ENCODE measurements at regions not wholly inside any gene's neighbourhood (a gene's known extent, or its start where the extent isn't known, plus 50 kb on each side); places are given as distances from the start of the nearest gene placed in this dataset.

DNA sequence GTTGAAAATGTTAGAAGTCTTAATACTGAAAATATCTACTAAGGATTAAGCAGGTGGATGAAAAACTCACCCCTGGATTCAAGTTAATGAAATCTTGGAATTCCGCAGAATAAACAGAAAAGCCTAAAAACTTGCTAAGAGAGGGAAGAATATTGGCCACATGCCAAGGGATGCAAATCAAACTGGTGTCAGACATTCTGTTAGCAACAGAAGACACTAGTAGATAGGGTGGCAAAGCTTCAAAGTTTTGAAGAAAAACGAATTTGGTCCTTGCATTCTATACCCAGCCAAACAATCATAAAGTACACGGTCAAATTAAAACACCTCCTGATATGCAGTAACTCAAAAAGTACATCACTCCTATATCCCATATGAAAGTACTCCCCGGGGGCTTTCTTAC, 77.1 kb upstream of the ADTRP start:
- peaks cover 0 to 1% (median 0%) of the 10 kb centered on the region in 3 donors for H3K4me1 Mint-ChIP-seq
- no peak overlapping the region for H3K27ac Mint-ChIP-seq
- no peaks in the 10 kb centered on the region for H3K9me3 ChIP-seq
- peaks cover 0 to 3% of the 10 kb centered on the region in 2 donors for H3K27me3 Mint-ChIP-seq
- ChIA-PET CTCF (no interaction called here), POLR2A (no interaction called here)
- no peak overlapping the region for H3K4me3 ChIP-seq (ENCODE audit: control insufficient read depth in 1 of 2, extremely low read depth in 1 of 2, low read length in 1 of 2)
- H3K27ac ChIP-seq (ENCODE audit: low read length), result no peak overlapping the region
- no peaks in the 10 kb centered on the region for H3K36me3 Mint-ChIP-seq
- no peaks in the 10 kb centered on the region for H3K4me1 ChIP-seq (ENCODE audit: control insufficient read depth in 1 of 2, extremely low read depth in 1 of 2, insufficient read depth in 2 of 2, low read length in 2 of 2)
- H3K27me3 ChIP-seq (replicated peaks in 1 of 2; ENCODE audit: control insufficient read depth in 2 of 2, extremely low read depth in 1 of 2, insufficient read depth in 2 of 2, low read length in 1 of 2), result no peaks in the 10 kb centered on the region
- ATAC-seq (replicated peaks in 1 of 4) (no peak), DNase-seq (no peak)
- H3K36me3 ChIP-seq (ENCODE audit: control insufficient read depth in 2 of 2, extremely low read depth in 1 of 2, insufficient read depth in 1 of 2, low read length in 1 of 2), result no peaks in the 10 kb centered on the region
- 73% methylated on average over 2 of the region's 4 CpGs for WGBS (ENCODE audit: insufficient coverage)
- no peaks in the 10 kb centered on the region for H3K9me3 Mint-ChIP-seq
- no peak overlapping the region for H3K4me3 Mint-ChIP-seq

DNA sequence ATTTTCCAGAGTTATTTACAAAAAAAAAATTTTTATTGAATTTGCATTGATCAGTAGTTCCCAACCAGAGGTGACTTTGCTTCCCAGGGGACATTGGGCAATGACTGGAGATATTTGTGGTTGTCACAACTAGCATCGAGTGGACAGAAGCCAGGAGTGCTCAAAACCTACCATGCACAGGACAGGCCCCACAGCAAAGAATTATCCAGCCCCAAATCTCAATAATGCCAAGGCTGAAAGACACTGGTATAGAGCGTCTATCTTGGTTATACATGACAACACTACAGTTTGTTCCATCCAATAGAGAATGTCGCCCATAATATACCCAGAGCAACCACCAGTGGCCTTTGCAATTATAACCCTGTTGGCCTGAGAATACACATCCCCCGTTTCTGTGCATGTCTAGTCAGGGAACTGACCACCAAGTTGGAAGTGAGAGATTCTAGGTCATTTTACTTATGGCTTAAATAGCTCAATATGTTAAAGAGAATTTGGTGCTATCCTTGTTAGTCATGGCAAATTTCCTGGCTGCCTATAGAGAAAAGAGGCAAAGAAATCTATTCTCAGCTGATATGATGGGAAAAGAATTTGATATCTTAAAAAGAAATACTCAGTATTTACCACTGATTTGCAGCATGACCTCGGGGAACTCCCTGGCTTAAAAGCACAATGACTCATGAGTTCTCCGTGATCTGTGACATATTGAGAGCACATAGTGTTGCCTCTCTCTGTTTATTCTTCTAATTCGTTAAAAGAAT, 76.0 kb upstream of the ADTRP start:
- no peak overlapping the region for H3K27ac ChIP-seq (ENCODE audit: low read length)
- no peak overlapping the region for H3K4me3 Mint-ChIP-seq

DNA sequence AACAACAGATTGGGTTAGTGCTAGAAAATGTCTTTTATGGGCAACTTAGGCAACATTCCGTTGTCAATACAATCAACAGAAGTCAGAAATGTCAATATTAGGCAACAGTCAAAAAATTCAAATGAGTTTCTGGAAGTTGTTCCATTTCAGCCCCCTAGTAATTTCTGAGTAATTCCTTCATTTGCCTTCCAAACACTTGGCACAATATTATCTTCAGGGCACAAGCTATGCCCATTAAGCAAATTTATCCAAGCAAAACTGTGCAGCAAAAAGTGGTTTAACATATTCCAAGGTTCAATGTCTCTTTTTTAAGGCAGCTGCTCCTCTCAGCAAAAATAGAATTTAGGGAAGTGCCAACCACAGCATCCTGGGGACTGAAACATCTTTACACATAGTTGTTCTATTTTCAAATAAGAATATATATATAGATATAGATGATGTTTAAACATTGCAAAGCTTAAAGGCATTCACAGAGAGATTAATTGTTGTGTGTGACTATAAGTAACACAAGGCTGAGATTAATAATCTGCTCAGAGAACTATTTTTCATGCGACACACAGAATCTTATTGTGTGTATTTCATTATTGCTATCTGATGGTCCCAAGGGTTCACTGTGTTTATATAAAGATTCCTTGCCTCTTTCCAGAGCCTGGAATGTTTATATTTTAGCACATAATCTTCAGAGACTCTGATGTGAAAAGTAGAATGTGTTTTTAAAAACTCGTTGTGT, 75.2 kb upstream of the ADTRP start:
- POLR2A ChIA-PET, result interaction anchor here (0.5 to 0.6 kb wide), 2 partner anchors 83 to 174 kb away, joined by 3 read pairs; no protein-coding TSS in a partner anchor
- no peaks in the 10 kb centered on the region for H3K9me3 Mint-ChIP-seq
- WGBS (ENCODE audit: insufficient coverage), result 70% methylated on average over 2 of the region's 3 CpGs

More for the DNA sequence above, 76.0 kb upstream of the ADTRP start:
- H3K4me1 ChIP-seq (ENCODE audit: control insufficient read depth in 1 of 2, extremely low read depth in 1 of 2, insufficient read depth in 2 of 2, low read length in 2 of 2), result no peaks in the 10 kb centered on the region
- CTCF ChIA-PET, result no interaction called here
- DNase-seq (no peak), ATAC-seq (replicated peaks in 1 of 4) (no peak)
- Mint-ChIP-seq H3K9me3 (no peaks in the 10 kb centered on the region), H3K27ac (no peak overlapping the region), H3K27me3 (peaks cover 0 to 3% of the 10 kb centered on the region in 2 donors), H3K36me3 (no peaks in the 10 kb centered on the region), H3K4me1 (peaks cover 0 to 1% (median 0%) of the 10 kb centered on the region in 3 donors)
- H3K27me3 ChIP-seq (replicated peaks in 1 of 2; ENCODE audit: control insufficient read depth in 2 of 2, extremely low read depth in 1 of 2, insufficient read depth in 2 of 2, low read length in 1 of 2), result no peaks in the 10 kb centered on the region
- POLR2A ChIA-PET, result interaction anchor here in 1 of 2 donors (0.5 kb wide), 1 partner anchor 174 kb away, joined by 3 read pairs; no protein-coding TSS in a partner anchor
- WGBS (ENCODE audit: insufficient coverage), result 92% methylated on average over 2 of the region's 7 CpGs
- H3K9me3 ChIP-seq, result no peaks in the 10 kb centered on the region
- H3K36me3 ChIP-seq (ENCODE audit: control insufficient read depth in 2 of 2, extremely low read depth in 1 of 2, insufficient read depth in 1 of 2, low read length in 1 of 2), result no peaks in the 10 kb centered on the region
- H3K4me3 ChIP-seq (ENCODE audit: control insufficient read depth in 1 of 2, extremely low read depth in 1 of 2, low read length in 1 of 2), result no peak overlapping the region

DNA sequence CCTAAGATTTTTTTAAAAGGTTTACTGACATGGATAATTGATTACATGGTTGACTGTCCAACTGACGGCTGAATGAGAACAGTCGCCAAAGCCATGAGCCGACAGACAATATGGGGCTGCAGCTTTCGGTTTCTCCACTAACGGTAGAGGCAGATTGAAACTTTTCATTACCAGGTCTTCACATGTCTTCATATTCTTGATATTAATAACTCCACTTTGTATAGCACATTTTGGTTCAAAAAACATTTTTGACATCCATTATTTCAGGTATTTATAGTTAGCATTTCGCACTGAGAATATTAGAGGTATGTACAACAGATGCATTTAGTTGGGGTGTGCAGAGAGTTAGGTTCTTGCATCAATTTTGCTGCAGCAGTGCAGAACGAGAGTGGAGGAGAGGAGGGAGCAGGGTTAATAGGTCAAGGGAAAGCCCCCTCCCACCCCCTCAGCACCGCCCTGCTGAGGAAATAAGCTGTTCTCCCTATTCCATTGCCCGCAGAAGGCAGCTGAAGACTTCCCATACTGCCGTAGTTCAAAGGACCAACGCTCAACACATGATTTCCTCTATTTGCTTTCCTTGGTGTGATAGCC, 73.6 kb upstream of the ADTRP start:
- H3K4me1 Mint-ChIP-seq, result peaks cover 0 to 1% (median 0%) of the 10 kb centered on the region in 3 donors
- H3K36me3 ChIP-seq (ENCODE audit: control insufficient read depth in 2 of 2, extremely low read depth in 1 of 2, insufficient read depth in 1 of 2, low read length in 1 of 2), result no peaks in the 10 kb centered on the region
- no peaks in the 10 kb centered on the region for H3K36me3 Mint-ChIP-seq
- no peak for ATAC-seq (replicated peaks in 1 of 4)
- H3K4me1 ChIP-seq (ENCODE audit: control insufficient read depth in 1 of 2, extremely low read depth in 1 of 2, insufficient read depth in 2 of 2, low read length in 2 of 2), result no peaks in the 10 kb centered on the region
- ChIA-PET CTCF (no interaction called here), POLR2A (no interaction called here)
- no peaks in the 10 kb centered on the region for H3K9me3 Mint-ChIP-seq
- H3K27me3 Mint-ChIP-seq, result peaks cover 0 to 3% of the 10 kb centered on the region in 2 donors
- no peak overlapping the region for H3K27ac Mint-ChIP-seq
- DNase-seq, result no peak
- WGBS (ENCODE audit: insufficient coverage), result 100% methylated on average over 1 of the region's 11 CpGs
- peak overlapping the region in 2 of 3 donors; percentile 32 to 49 for H3K4me3 Mint-ChIP-seq
- no peaks in the 10 kb centered on the region for H3K9me3 ChIP-seq
- H3K27me3 ChIP-seq (replicated peaks in 1 of 2; ENCODE audit: control insufficient read depth in 2 of 2, extremely low read depth in 1 of 2, insufficient read depth in 2 of 2, low read length in 1 of 2), result no peaks in the 10 kb centered on the region
- H3K4me3 ChIP-seq (ENCODE audit: control insufficient read depth in 1 of 2, extremely low read depth in 1 of 2, low read length in 1 of 2), result no peak overlapping the region
- no peak overlapping the region for H3K27ac ChIP-seq (ENCODE audit: low read length)

More for the DNA sequence above, 75.2 kb upstream of the ADTRP start:
- H3K9me3 ChIP-seq, result no peaks in the 10 kb centered on the region
- H3K27ac Mint-ChIP-seq, result no peak overlapping the region
- peaks cover 0 to 1% (median 0%) of the 10 kb centered on the region in 3 donors for H3K4me1 Mint-ChIP-seq
- no peaks in the 10 kb centered on the region for H3K36me3 Mint-ChIP-seq
- no peak overlapping the region for H3K4me3 ChIP-seq (ENCODE audit: control insufficient read depth in 1 of 2, extremely low read depth in 1 of 2, low read length in 1 of 2)
- CTCF ChIA-PET, result no interaction called here
- H3K27me3 Mint-ChIP-seq, result peaks cover 0 to 3% of the 10 kb centered on the region in 2 donors
- H3K4me3 Mint-ChIP-seq, result no peak overlapping the region
- no peak overlapping the region for H3K27ac ChIP-seq (ENCODE audit: low read length)
- ATAC-seq (replicated peaks in 1 of 4) (no peak), DNase-seq (no peak)
- no peaks in the 10 kb centered on the region for H3K36me3 ChIP-seq (ENCODE audit: control insufficient read depth in 2 of 2, extremely low read depth in 1 of 2, insufficient read depth in 1 of 2, low read length in 1 of 2)
- H3K27me3 ChIP-seq (replicated peaks in 1 of 2; ENCODE audit: control insufficient read depth in 2 of 2, extremely low read depth in 1 of 2, insufficient read depth in 2 of 2, low read length in 1 of 2), result no peaks in the 10 kb centered on the region
- H3K4me1 ChIP-seq (ENCODE audit: control insufficient read depth in 1 of 2, extremely low read depth in 1 of 2, insufficient read depth in 2 of 2, low read length in 2 of 2), result no peaks in the 10 kb centered on the region

DNA sequence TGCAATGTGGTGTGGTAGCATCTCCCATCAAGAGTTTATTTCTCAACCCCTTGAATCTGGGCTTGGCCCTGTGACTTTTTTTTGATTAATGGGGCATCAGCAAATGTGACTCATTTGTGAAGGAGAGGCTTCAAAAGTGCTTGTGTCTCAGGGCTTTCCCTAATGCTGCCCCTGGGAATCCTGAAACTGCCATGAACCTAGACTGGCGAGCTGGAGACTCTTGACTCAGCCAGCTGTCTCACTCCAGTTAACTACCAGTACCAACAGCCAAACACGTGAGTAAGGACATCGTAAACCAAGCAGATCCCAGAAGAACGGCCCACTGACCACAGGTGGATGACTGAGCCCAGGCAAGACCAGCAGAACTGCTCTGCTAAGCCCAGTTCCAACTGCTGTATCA, 72.8 kb upstream of the ADTRP start:
- Histone ChIP-seq H3K27me3 (replicated peaks in 1 of 2; ENCODE audit: control insufficient read depth in 2 of 2, extremely low read depth in 1 of 2, insufficient read depth in 2 of 2, low read length in 1 of 2) (no peaks in the 10 kb centered on the region), H3K36me3 (ENCODE audit: control insufficient read depth in 2 of 2, extremely low read depth in 1 of 2, insufficient read depth in 1 of 2, low read length in 1 of 2) (no peaks in the 10 kb centered on the region), H3K9me3 (no peaks in the 10 kb centered on the region), H3K27ac (ENCODE audit: low read length) (no peak overlapping the region), H3K4me3 (ENCODE audit: control insufficient read depth in 1 of 2, extremely low read depth in 1 of 2, low read length in 1 of 2) (no peak overlapping the region), H3K4me1 (ENCODE audit: control insufficient read depth in 1 of 2, extremely low read depth in 1 of 2, insufficient read depth in 2 of 2, low read length in 2 of 2) (no peaks in the 10 kb centered on the region)
- DNase-seq, result no peak
- ChIA-PET CTCF (no interaction called here), POLR2A (no interaction called here)
- Mint-ChIP-seq H3K36me3 (no peaks in the 10 kb centered on the region), H3K9me3 (no peaks in the 10 kb centered on the region), H3K27ac (peak overlapping the region in 1 of 2 donors; percentile 13), H3K27me3 (peaks cover 0 to 3% of the 10 kb centered on the region in 2 donors), H3K4me1 (peaks cover 0 to 1% (median 0%) of the 10 kb centered on the region in 3 donors), H3K4me3 (no peak overlapping the region)
- ATAC-seq (replicated peaks in 1 of 4), result no peak
- 91% methylated on average over 3 of the region's 4 CpGs for WGBS (ENCODE audit: insufficient coverage)

DNA sequence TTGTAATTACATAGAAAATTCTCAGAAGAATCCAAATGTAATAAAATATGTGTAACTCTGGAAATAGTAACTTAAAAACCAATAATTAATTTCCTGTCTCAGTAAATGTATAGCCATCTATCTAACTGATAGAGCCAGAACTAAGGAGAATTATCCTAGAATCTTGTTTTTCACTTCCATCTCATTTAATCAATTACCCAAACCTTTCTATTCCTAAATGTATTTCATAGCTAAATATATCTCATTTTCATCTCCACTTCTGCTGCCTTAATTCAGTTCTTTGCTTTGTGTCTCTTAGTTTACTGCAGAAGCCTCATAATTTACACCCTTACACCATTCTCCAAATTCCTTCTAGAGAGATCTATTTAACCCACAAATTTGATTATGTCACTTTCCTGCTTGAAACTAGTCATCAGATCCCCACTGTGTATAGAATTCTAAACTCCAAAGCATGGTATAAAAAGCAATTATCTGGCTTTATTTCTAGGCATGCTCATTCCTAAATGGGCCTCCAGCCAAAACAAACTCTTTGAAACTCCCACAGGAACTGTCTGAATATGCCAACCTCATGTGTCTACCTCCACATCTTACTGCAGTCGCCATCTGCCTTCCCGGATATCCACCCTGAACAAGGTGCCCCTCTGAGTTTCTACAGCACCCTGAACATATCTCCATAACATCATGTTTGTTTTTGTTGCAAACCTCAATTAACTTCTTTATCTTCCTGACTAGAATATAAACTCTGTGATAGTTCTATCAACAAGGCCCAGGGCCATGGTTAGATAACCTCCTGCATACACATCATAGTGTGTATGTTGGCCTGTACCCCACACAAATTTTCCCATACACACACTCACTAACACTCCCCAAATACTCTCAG, 70.5 kb upstream of the ADTRP start:
- Mint-ChIP-seq H3K36me3 (no peaks in the 10 kb centered on the region), H3K9me3 (no peaks in the 10 kb centered on the region), H3K4me1 (peaks cover 0 to 6% (median 1%) of the 10 kb centered on the region in 3 donors), H3K27ac (no peak overlapping the region), H3K27me3 (peaks cover 0 to 3% of the 10 kb centered on the region in 2 donors), H3K4me3 (no peak overlapping the region)
- no peak for DNase-seq
- Histone ChIP-seq H3K9me3 (no peaks in the 10 kb centered on the region), H3K36me3 (ENCODE audit: control insufficient read depth in 2 of 2, extremely low read depth in 1 of 2, insufficient read depth in 1 of 2, low read length in 1 of 2) (no peaks in the 10 kb centered on the region), H3K27me3 (replicated peaks in 1 of 2; ENCODE audit: control insufficient read depth in 2 of 2, extremely low read depth in 1 of 2, insufficient read depth in 2 of 2, low read length in 1 of 2) (no peaks in the 10 kb centered on the region), H3K4me1 (ENCODE audit: control insufficient read depth in 1 of 2, extremely low read depth in 1 of 2, insufficient read depth in 2 of 2, low read length in 2 of 2) (no peaks in the 10 kb centered on the region), H3K27ac (ENCODE audit: low read length) (no peak overlapping the region), H3K4me3 (ENCODE audit: control insufficient read depth in 1 of 2, extremely low read depth in 1 of 2, low read length in 1 of 2) (no peak overlapping the region)
- CTCF ChIA-PET, result no interaction called here
- POLR2A ChIA-PET, result no interaction called here
- WGBS (ENCODE audit: insufficient coverage), result 96% methylated on average over 2 of the region's 2 CpGs
- no peak for ATAC-seq (replicated peaks in 1 of 4)

Data from T-cell (primary cell).